ENCODE measurements at regions not wholly inside any gene's neighbourhood (a gene's known extent, or its start where the extent isn't known, plus 50 kb on each side); places are given as distances from the start of the nearest gene placed in this dataset.

DNA sequence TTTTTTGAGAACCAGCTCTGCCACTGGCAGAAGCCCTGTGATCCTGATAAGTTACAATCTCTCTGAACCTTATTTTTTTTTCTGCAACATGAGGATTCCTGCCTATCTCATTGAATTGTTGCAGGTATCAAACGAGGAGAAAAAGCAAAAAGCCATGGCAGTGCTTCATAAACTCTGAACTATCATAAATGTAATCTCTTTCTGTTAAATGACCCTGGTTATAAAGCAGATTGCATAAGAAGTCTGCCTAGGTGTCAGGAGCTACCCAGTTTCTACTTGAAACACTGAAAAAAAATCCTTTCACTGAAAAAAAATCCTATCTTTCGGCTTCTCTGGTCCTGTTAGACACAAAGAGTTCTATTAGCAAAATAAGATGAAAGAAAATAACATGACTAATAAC lies 172.7 kb downstream of the FAM43A start (continued):
- TF ChIP-seq, protein P1, sequence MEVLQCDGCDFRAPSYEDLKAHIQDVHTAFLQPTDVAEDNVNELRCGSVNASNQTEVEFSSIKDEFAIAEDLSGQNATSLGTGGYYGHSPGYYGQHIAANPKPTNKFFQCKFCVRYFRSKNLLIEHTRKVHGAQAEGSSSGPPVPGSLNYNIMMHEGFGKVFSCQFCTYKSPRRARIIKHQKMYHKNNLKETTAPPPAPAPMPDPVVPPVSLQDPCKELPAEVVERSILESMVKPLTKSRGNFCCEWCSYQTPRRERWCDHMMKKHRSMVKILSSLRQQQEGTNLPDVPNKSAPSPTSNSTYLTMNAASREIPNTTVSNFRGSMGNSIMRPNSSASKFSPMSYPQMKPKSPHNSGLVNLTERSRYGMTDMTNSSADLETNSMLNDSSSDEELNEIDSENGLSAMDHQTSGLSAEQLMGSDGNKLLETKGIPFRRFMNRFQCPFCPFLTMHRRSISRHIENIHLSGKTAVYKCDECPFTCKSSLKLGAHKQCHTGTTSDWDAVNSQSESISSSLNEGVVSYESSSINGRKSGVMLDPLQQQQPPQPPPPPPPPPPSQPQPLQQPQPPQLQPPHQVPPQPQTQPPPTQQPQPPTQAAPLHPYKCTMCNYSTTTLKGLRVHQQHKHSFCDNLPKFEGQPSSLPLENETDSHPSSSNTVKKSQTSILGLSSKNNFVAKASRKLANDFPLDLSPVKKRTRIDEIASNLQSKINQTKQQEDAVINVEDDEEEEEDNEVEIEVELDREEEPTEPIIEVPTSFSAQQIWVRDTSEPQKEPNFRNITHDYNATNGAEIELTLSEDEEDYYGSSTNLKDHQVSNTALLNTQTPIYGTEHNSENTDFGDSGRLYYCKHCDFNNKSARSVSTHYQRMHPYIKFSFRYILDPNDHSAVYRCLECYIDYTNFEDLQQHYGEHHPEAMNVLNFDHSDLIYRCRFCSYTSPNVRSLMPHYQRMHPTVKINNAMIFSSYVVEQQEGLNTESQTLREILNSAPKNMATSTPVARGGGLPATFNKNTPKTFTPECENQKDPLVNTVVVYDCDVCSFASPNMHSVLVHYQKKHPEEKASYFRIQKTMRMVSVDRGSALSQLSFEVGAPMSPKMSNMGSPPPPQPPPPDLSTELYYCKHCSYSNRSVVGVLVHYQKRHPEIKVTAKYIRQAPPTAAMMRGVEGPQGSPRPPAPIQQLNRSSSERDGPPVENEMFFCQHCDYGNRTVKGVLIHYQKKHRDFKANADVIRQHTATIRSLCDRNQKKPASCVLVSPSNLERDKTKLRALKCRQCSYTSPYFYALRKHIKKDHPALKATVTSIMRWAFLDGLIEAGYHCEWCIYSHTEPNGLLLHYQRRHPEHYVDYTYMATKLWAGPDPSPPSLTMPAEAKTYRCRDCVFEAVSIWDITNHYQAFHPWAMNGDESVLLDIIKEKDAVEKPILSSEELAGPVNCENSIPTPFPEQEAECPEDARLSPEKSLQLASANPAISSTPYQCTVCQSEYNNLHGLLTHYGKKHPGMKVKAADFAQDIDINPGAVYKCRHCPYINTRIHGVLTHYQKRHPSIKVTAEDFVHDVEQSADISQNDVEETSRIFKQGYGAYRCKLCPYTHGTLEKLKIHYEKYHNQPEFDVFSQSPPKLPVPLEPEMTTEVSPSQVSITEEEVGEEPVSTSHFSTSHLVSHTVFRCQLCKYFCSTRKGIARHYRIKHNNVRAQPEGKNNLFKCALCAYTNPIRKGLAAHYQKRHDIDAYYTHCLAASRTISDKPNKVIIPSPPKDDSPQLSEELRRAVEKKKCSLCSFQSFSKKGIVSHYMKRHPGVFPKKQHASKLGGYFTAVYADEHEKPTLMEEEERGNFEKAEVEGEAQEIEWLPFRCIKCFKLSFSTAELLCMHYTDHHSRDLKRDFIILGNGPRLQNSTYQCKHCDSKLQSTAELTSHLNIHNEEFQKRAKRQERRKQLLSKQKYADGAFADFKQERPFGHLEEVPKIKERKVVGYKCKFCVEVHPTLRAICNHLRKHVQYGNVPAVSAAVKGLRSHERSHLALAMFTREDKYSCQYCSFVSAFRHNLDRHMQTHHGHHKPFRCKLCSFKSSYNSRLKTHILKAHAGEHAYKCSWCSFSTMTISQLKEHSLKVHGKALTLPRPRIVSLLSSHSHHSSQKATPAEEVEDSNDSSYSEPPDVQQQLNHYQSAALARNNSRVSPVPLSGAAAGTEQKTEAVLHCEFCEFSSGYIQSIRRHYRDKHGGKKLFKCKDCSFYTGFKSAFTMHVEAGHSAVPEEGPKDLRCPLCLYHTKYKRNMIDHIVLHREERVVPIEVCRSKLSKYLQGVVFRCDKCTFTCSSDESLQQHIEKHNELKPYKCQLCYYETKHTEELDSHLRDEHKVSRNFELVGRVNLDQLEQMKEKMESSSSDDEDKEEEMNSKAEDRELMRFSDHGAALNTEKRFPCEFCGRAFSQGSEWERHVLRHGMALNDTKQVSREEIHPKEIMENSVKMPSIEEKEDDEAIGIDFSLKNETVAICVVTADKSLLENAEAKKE (CRISPR knock-in tag; IDR thresholded peaks at IDR 0.05), result no peak
- no peak for TF ChIP-seq CREB1 (CRISPR knock-in tag; IDR thresholded peaks at IDR 0.05; ENCODE audit: low read depth)
- no peak for TF ChIP-seq ZNF114 (CRISPR knock-in tag; IDR thresholded peaks at IDR 0.05)
- no peak for TF ChIP-seq EZH2 (IDR thresholded peaks at IDR 0.05; ENCODE audit: low read depth, unreplicated experiment)
- no peak for TF ChIP-seq POLR2AphosphoS5 (IDR thresholded peaks at IDR 0.05; ENCODE audit: low read depth)
- TF ChIP-seq, protein P2, sequence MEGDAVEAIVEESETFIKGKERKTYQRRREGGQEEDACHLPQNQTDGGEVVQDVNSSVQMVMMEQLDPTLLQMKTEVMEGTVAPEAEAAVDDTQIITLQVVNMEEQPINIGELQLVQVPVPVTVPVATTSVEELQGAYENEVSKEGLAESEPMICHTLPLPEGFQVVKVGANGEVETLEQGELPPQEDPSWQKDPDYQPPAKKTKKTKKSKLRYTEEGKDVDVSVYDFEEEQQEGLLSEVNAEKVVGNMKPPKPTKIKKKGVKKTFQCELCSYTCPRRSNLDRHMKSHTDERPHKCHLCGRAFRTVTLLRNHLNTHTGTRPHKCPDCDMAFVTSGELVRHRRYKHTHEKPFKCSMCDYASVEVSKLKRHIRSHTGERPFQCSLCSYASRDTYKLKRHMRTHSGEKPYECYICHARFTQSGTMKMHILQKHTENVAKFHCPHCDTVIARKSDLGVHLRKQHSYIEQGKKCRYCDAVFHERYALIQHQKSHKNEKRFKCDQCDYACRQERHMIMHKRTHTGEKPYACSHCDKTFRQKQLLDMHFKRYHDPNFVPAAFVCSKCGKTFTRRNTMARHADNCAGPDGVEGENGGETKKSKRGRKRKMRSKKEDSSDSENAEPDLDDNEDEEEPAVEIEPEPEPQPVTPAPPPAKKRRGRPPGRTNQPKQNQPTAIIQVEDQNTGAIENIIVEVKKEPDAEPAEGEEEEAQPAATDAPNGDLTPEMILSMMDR (conservative IDR thresholded peaks at IDR 0.05; ENCODE audit: low read depth in 2 of 2), result no peak
- no peak for TF ChIP-seq STAT1 (IDR thresholded peaks at IDR 0.05; ENCODE audit: unreplicated experiment)

DNA sequence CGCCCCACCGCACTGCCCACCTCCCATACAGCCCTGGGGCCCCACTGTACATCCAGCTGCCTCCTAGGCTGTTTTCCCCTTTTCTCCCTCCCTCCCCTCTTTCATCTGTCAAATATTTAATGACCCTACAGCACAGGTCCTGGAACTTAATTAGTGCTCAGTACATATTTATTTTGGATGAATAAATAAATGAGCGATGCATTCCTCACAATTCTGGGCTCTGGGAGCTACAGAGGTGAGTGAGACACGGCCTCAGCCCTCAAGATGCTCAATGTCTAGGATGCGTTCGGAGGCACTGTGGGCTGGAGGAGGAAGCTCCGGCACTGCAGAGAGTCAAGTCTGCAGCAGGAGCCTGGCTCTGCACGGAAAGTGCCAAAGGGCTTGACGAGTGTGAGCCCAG lies 175.0 kb downstream of the FAM43A start:
- Histone ChIP-seq H3F3A (replicated peaks; ENCODE audit: low read depth) (no peaks in the 10 kb centered on the region), H3K4me3 (no peak overlapping the region), H3K36me3 (ENCODE audit: insufficient read depth) (no peaks in the 10 kb centered on the region), H2AFZ (no peak overlapping the region), H3K9me2 (ENCODE audit: insufficient read depth) (no peaks in the 10 kb centered on the region; the same call in 1 of the 2 replicates), H3K27ac (ENCODE audit: low read depth) (no peak overlapping the region), H4K20me1 (replicated peaks; ENCODE audit: insufficient read depth) (no peaks in the 10 kb centered on the region), H3K79me2 (replicated peaks; ENCODE audit: insufficient read depth) (no peaks in the 10 kb centered on the region), H3K27me3 (ENCODE audit: insufficient read depth) (no peaks in the 10 kb centered on the region), H3K4me1 (ENCODE audit: insufficient read depth) (no peaks in the 10 kb centered on the region), H3K4me2 (no peak overlapping the region)
- Mint-ChIP-seq H3K36me3 (ENCODE audit: low read depth) (no peaks in the 10 kb centered on the region), H3K27ac (no peak overlapping the region), H3K27me3 (ENCODE audit: insufficient read depth, low read depth, poor library complexity) (peaks cover 3% of the 10 kb centered on the region), H3K4me3 (no peak overlapping the region), H3K9me3 (no peaks in the 10 kb centered on the region), H3K4me1 (peaks cover 10% of the 10 kb centered on the region)
- no peak for DNase-seq (ENCODE audit: low spot score)
- no peak for ATAC-seq
- TF ChIP-seq, protein P3, sequence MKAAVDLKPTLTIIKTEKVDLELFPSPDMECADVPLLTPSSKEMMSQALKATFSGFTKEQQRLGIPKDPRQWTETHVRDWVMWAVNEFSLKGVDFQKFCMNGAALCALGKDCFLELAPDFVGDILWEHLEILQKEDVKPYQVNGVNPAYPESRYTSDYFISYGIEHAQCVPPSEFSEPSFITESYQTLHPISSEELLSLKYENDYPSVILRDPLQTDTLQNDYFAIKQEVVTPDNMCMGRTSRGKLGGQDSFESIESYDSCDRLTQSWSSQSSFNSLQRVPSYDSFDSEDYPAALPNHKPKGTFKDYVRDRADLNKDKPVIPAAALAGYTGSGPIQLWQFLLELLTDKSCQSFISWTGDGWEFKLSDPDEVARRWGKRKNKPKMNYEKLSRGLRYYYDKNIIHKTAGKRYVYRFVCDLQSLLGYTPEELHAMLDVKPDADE (IDR thresholded peaks at IDR 0.05), result no peak
- TF ChIP-seq ZNF114 (CRISPR knock-in tag; IDR thresholded peaks at IDR 0.05), result no peak

Data from GM23338 (cell line).